GM12892 (cell line): ENCODE measurements at regions not wholly inside any gene's neighbourhood (a gene's known extent, or its start where the extent isn't known, plus 50 kb on each side); places are given as distances from the start of the nearest gene placed in this dataset.

Experiments
- POLR2A ChIP-seq: IDR thresholded peaks from 2 replicates; pipeline ENCODE4 v1.6.1; 2011; ENCODE audit warnings: low read depth, low read length, control low read depth
- POLR2AphosphoS5 ChIP-seq: IDR thresholded peaks from 2 replicates; pipeline ENCODE4 v1.6.1; 2011; ENCODE audit warnings: low read depth, low read length, control low read depth
- TAF1 ChIP-seq: IDR thresholded peaks from 2 replicates; pipeline ENCODE4 v1.6.1; 2011; ENCODE audit warnings: low read depth, mild to moderate bottlenecking, control low read depth, low read length, borderline replicate concordance

- no peak for TF ChIP-seq POLR2AphosphoS5
- TF ChIP-seq POLR2A = no peak
- no peak for TF ChIP-seq TAF1
Observed at GRCh38 chr10:71158902-71159301, 53.5 kb upstream of the UNC5B start.
